Frontal cortex (tissue), 3 donors: ENCODE measurements at regions not wholly inside any gene's neighbourhood (a gene's known extent, or its start where the extent isn't known, plus 50 kb on each side); places are given as distances from the start of the nearest gene placed in this dataset.
"Not testable (repeated sequence)": the region's sequence is repeated elsewhere in the genome, so short reads cannot be mapped to it uniquely, and the experiment has no call there.

ENCODE experiments used
- DNase-seq, 2 donors: peaks; one replicate each; pipeline ENCODE4 v3.0.0; 2012; ENCODE audit warnings: low spot score in 2 of 2
- FAIRE-seq: peaks from 2 replicates; lab custom pipeline; 2012; peaks lifted over from hg19 to GRCh38; lab: Jason Lieb, UNC
- donor health status: control.
- donor health status: control.
- donor health status: control.

- no peak for DNase-seq
- FAIRE-seq: no peak
These were observed 143.8 kb downstream of the HSD17B3 start for GRCh38 chr9:96158147-96158546.

GRCh38 chr9:96157675-96158074 is 144.3 kb downstream of the HSD17B3 start:
- no peak for FAIRE-seq

GRCh38 chr9:96156171-96156974 is 145.6 kb downstream of the HSD17B3 start:
- FAIRE-seq (no peak), DNase-seq (no peak)

More at GRCh38 chr9:96157675-96158074, 144.3 kb downstream of the HSD17B3 start:
- no peak for DNase-seq

GRCh38 chr9:96154081-96154480 is 147.9 kb downstream of the HSD17B3 start:
- DNase-seq (no peak), FAIRE-seq (no peak)

- DNase-seq (no peak), FAIRE-seq (no peak)
These were observed 149.4 kb downstream of the HSD17B3 start for GRCh38 chr9:96152550-96152949.

GRCh38 chr9:96150324-96151227 is 151.4 kb downstream of the HSD17B3 start:
- no peak for DNase-seq
- no peak for FAIRE-seq

GRCh38 chr9:96149533-96150280 is 152.3 kb downstream of the HSD17B3 start:
- no peak for FAIRE-seq
- DNase-seq: no peak

GRCh38 chr9:96148634-96149532 is 153.1 kb downstream of the HSD17B3 start:
- no peak for DNase-seq

GRCh38 chr9:96147029-96147428 is 154.9 kb downstream of the HSD17B3 start:
- DNase-seq, FAIRE-seq: not testable (repeated sequence)

More at GRCh38 chr9:96148634-96149532, 153.1 kb downstream of the HSD17B3 start:
- FAIRE-seq: no peak

- no peak for FAIRE-seq
These were observed 160.3 kb downstream of the HSD17B3 start for GRCh38 chr9:96141666-96142065.

GRCh38 chr9:96141128-96141474 is 160.9 kb downstream of the HSD17B3 start:
- FAIRE-seq: no peak
- no peak for DNase-seq

More at GRCh38 chr9:96141666-96142065, 160.3 kb downstream of the HSD17B3 start:
- no peak for DNase-seq

GRCh38 chr9:96140296-96141127 is 161.5 kb downstream of the HSD17B3 start:
- DNase-seq: no peak

GRCh38 chr9:96139592-96140295 is 162.2 kb downstream of the HSD17B3 start:
- FAIRE-seq (no peak), DNase-seq (no peak)

More at GRCh38 chr9:96140296-96141127, 161.5 kb downstream of the HSD17B3 start:
- FAIRE-seq: no peak

GRCh38 chr9:96138616-96139015 is 163.4 kb downstream of the HSD17B3 start:
- DNase-seq: no peak
- FAIRE-seq: no peak

GRCh38 chr9:96137671-96138429 is 164.1 kb downstream of the HSD17B3 start:
- DNase-seq (no peak), FAIRE-seq (no peak)

- no peak for DNase-seq
- FAIRE-seq: no peak
These were observed 164.8 kb downstream of the HSD17B3 start for GRCh38 chr9:96136992-96137670.
